GM19452 (cell line): ENCODE measurements at regions not wholly inside any gene's neighbourhood (a gene's known extent, or its start where the extent isn't known, plus 50 kb on each side); places are given as distances from the start of the nearest gene placed in this dataset.
"Not testable (repeated sequence)": the region's sequence is repeated elsewhere in the genome, so short reads cannot be mapped to it uniquely, and the experiment has no call there.

Experiments
- ATAC-seq: cut with Tn5 transposase; IDR thresholded peaks from one replicate; pipeline ENCODE4 v1.9.1; 2021; ENCODE audit not compliant: unreplicated experiment

DNA sequence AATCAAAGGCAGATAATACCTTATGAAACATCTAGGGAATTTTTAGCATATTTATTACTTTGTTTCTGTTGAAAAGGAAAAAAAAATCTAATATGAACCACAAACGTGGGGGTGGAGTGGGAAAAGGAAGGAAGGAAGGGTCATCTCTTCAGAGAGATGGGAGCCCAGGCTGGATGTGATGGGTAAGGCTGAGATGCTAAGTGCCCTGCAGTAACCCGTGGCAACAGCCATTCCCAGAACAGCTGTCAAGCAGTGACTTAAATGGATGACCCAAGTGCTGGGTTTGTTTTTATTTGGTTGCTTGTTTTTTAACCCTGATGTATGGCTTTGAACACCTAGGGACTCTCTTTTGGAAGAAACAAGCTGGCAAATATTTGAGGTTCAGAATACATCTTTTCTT, 50.7 kb upstream of the KLF7 start:
- ATAC-seq = no peak

DNA sequence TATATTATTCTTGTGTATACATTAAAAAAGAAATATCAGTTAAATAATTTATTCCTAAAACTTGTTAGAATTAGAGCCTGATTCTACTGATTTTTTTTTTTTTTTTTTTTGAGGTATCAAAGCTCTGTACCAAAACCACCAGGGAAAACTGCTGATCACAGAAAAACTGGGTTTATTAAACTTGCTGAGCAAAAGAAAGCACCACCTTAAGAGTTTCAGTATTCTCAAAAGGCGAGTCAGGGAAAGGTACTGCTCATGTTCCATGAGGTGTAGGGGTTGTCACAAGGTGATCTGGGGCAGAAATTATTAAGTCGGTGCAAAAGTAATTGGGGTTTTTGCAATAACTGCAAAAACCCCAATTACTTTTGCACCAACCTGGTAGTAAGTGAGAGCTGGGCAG, 51.7 kb upstream of the KLF7 start:
- ATAC-seq = no peak

DNA sequence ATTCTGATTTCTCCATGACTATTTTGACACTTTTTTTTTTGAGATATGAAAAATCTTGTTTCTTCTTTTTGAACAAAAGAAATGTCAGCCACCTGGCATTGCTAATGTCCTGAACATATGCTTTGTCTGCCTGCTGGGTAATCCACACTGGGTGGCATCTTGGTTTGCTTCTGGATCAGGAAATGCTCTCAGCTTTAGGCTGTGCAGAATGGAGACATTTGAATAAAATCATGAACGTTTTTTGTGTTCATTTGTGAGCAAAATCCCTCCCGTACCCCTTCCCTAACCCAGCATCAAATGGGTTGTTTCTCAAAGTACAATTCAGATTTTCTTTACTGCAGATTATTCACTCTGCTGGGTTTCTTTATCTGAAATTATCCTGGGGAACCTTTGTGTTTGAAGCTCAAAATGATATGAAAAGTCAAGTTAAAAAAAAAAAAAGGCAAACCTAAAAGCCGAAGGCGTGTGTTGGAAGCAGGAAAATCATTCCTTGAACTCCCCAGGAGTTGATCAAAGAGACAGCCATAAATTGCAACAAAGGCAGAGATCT, 53.4 kb upstream of the KLF7 start:
- ATAC-seq = no peak

DNA sequence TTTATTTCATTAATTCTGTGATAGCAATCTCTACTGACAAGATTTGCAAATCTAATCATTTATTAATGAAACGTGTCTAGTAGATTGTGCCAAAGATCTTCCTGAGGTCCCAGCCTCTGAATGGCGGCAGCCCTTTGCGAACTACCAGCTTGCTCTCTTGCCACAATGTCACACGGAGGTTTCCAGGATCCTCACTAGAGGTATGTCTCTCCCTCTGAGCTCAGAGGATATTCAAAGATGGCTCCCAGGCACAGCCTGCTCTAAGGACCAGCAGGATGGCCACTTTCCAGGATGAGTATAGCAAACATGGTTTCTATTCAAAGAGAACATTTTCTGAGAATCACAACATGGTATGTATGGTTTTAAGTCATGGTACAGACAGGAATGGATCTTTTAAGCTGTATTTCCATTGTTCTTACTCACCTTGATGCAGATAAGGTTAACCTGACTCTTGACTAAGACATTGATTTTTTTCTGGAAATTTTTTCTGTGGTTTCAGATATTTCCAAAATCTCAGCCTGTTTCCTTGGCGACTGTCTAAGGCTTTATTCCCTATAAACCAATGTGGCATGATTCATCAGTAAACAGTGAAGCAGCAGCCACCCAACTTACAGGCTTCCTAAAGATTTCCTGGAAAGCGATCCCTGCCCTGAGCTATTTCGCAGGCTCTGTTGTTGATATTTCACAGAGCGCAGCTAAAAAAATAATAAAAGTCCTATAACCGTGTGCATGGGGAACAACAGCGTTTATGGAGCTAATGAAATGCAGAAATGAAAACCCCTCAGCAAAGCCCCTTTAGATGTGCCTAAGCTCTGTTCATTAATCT, 54.1 kb upstream of the KLF7 start:
- no peak for ATAC-seq

- ATAC-seq = no peak
These were observed 56.0 kb upstream of the KLF7 start for GRCh38 chr2:207221731-207222130.

GRCh38 chr2:207223051-207223450, 57.3 kb upstream of the KLF7 start:
- peak; percentile 87 for ATAC-seq

GRCh38 chr2:207224381-207224780, 58.6 kb upstream of the KLF7 start:
- ATAC-seq = no peak

GRCh38 chr2:207224791-207225482, 59.2 kb upstream of the KLF7 start:
- ATAC-seq = no peak

GRCh38 chr2:207225773-207226172, 60.0 kb upstream of the KLF7 start:
- no peak for ATAC-seq

- no peak for ATAC-seq
These were observed 60.5 kb upstream of the KLF7 start for GRCh38 chr2:207226243-207226642.

DNA sequence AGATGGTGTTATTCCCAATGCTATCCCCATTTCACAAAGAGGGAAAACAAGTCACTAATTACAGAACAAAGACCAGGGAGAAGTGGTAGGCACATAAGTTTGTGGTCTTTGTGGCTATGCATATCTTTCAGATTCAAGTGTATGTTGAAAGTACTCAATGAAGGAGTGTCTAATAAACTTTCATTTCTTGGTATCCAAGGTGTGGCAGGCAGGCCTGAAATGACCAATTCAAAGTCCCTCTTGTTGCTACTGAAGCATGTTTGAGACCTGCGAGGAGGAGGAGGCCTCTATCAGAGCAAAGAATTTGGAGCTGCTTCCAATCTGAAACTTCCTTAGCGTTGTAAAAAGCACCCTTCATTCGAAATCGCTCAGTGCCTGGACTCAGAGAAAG, 60.9 kb upstream of the KLF7 start:
- ATAC-seq = no peak

DNA sequence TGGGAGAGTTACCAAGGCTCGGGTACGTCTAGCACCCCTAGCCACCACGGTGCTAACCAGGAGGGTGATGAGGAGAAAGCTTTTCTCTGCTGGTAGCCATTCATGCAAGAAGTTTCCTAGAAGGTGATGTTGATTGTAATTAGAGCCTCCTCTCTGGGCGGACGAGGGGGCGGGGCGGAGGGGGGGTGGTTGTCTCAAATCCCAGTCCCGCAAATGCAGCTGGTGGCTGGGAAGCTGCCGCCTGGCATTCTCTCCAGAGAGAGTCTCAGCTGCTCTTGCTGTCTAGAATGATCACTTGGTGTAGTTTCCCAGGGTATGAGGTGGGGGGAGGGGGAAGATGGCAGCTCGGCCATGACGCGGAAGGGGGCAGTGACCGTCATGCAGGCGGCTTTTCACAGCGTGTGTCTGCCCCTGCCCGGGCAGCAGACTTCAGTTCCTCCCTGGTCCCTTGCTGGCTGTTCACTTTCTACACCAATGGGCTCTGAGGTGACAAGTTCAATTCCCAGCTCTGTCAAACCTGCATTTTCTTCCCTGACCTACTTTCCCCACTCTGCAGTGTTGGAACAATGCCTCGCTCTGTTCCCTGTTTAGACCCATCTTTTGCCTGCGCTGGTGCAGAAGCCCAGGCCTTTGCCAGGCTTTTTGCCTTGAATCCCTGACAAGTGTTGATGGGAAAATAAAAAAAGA, 61.5 kb upstream of the KLF7 start:
- ATAC-seq = no peak

GRCh38 chr2:207227749-207228145, 62.0 kb upstream of the KLF7 start:
- ATAC-seq = no peak

- ATAC-seq = no peak
These were observed 62.7 kb upstream of the KLF7 start for GRCh38 chr2:207228402-207228801.

DNA sequence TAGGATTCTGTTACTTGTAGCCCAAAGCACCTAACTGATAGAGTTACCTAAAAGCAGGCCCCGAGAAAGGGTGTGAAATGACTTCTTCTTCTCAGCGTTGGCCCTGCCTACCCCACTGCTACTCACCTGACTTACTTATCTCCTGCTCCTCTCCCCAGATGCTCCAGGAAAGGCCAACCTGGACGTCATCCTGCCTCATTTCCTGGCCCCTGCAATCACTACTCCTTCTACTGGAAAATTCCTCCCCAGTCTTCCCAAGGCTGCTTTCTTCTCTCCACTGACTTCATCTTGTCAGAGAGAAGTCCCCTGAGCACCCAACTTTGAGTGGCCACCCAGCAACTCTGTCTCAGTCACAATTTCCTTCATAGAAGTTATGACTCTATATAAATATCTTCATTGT, 63.4 kb upstream of the KLF7 start:
- ATAC-seq = no peak

GRCh38 chr2:207230261-207231105, 64.7 kb upstream of the KLF7 start:
- ATAC-seq = no peak

- ATAC-seq = no peak
These were observed 65.5 kb upstream of the KLF7 start for GRCh38 chr2:207231106-207231865.

GRCh38 chr2:207231967-207232366, 66.2 kb upstream of the KLF7 start:
- ATAC-seq = no peak

DNA sequence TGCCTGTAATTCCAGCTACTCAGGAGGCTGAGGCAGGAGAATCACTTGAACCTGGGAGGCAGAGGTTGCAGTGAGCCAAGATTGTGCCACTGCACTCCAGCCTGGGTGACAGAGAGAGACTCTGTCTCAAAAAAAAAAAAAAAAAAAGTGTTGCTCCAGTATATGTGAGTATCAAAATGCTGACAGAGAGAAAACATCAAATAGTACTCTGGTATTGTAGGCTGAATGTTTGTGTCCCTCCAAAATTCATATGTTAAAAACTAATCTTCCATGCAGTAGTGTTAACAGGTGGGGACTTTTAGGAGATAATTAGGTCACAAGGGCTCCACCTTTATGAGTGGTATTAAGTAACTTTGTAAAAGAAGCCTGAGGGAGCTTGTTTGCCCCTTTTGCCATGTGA, 67.4 kb upstream of the KLF7 start:
- ATAC-seq = not testable (repeated sequence)

DNA sequence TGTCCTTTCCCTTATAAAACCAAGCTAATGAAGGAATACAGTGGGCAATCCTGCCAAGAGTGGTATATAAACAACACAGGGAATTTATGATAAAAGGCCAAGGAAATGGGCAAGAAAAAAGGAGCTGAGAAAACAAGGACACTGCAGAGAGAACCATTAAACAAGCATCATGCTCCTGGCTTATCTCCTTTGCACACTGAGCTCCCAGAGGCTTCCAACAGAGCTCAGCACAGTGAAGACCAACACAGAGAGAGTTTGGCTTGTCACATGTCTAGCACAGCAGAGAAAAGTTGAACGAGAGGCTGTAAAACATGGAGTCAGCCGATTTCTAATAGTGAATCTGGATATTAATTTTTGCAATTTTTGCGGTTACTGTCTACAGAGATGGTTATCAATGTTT, 68.0 kb upstream of the KLF7 start:
- no peak for ATAC-seq
